ENCODE measurements at regions not wholly inside any gene's neighbourhood (a gene's known extent, or its start where the extent isn't known, plus 50 kb on each side); places are given as distances from the start of the nearest gene placed in this dataset.
"Not testable (repeated sequence)": the region's sequence is repeated elsewhere in the genome, so short reads cannot be mapped to it uniquely, and the experiment has no call there.

GRCh38 chrX:65825226-65825625 lies 157.8 kb downstream of the MSN start:
- DNase-seq (ENCODE audit: low read depth in 2 of 2): not testable (repeated sequence)

- DNase-seq (ENCODE audit: low read depth in 2 of 2): no peak
Measured at GRCh38 chrX:65821721-65822496, 154.5 kb downstream of the MSN start.

GRCh38 chrX:65819983-65820382 lies 152.5 kb downstream of the MSN start:
- DNase-seq (ENCODE audit: low read depth in 2 of 2): not testable (repeated sequence)

- DNase-seq (ENCODE audit: low read depth in 2 of 2): no peak
Measured at GRCh38 chrX:65813245-65813644, 145.8 kb downstream of the MSN start.

GRCh38 chrX:65811558-65812228 lies 144.2 kb downstream of the MSN start:
- DNase-seq (ENCODE audit: low read depth in 2 of 2): no peak
